ENCODE measurements at regions not wholly inside any gene's neighbourhood (a gene's known extent, or its start where the extent isn't known, plus 50 kb on each side); places are given as distances from the start of the nearest gene placed in this dataset.
A peak's percentile ranks its signal among the peaks of the same experiment; 100 is the strongest.

DNA sequence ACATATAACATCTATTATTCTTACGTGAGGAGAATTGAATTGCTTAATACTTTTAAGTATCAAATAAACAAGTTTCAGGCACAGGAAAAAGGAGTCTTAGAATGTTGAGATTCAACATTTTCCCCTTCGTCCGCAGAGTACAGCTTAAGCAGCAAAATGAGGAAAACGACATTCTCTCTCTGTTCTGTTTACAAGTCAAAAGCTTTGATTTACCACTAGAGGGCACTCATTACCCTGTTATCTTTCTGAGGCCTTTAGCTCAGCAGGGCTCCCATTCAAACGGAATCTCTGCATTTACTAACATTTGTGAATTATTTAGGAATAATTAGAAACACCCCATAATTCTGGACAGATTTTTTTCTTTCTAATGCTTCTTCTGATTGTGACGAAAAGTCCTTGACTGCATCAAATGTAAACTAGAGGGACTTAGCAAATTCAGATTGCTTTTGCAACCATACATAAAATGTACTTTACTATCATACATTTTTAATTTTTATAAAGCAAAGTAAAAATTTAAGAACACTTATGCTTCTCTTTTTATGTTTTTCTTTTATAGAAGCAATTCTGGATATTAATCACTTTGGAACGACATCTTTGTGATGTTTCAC lies 75.0 kb downstream of the JRKL start:
- intact Hi-C loops (cut with micrococcal nuclease), result loop anchor here (1.0 to 10.0 kb wide), 4 partner anchors 52 to 676 kb away; no protein-coding TSS in a partner anchor
- ChIA-PET CTCF (ENCODE audit: low intra/inter-chr PET ratio) (interaction anchor here (1.2 kb wide), 1 partner anchor 676 kb away, joined by 6 read pairs; no protein-coding TSS in a partner anchor), POLR2A (interaction anchor here (0.5 to 0.8 kb wide), 2 partner anchors 19 to 287 kb away, joined by 3 read pairs; no protein-coding TSS in a partner anchor)
- Histone ChIP-seq H4K20me1 (replicated peaks; ENCODE audit: control insufficient read depth, insufficient read depth, low read length) (no peaks in the 10 kb centered on the region), H2AFZ (ENCODE audit: low read depth, low read length) (no peak overlapping the region), H3K9me1 (ENCODE audit: control insufficient read depth, insufficient read depth, low read length) (no peaks in the 10 kb centered on the region), H3K79me2 (ENCODE audit: control insufficient read depth, insufficient read depth, low read length) (no peaks in the 10 kb centered on the region), H3K4me1 (replicated peaks in 1 of 2; ENCODE audit: control insufficient read depth in 2 of 2, insufficient read depth in 2 of 2, low read length in 2 of 2) (peaks cover 0 to 3% of the 10 kb centered on the region in 2 experiments; a peak in 1 of 5 replicates), H3K27ac (ENCODE audit: extremely low read depth, low read depth, low read length) (no peak overlapping the region), H3K27me3 (ENCODE audit: control insufficient read depth in 2 of 2, insufficient read depth in 2 of 2, low read length in 2 of 2) (no peaks in the 10 kb centered on the region), H3K4me2 (ENCODE audit: insufficient read depth, low read length) (no peak overlapping the region), H3K9me3 (replicated peaks; ENCODE audit: control insufficient read depth, insufficient read depth, low read depth, low read length) (no peaks in the 10 kb centered on the region), H3K9ac (ENCODE audit: insufficient read depth in 1 of 2, low read depth in 2 of 2, low read length in 2 of 2) (no peak overlapping the region), H3K4me3 (no peak overlapping the region), H3K36me3 (ENCODE audit: control insufficient read depth, insufficient read depth, low read length) (no peaks in the 10 kb centered on the region)
- in situ Hi-C loops (cut with MboI), result loop anchor here (10.0 to 25.0 kb wide), 2 partner anchors 670 to 822 kb away; no protein-coding TSS in a partner anchor
- DNase-seq (ENCODE audit: extremely low read depth in 1 of 4, low spot score in 3 of 4), result peak; percentile 73 to 78 (median 76)
- peak; percentile 98 for ATAC-seq
- no TSS peak for BruUV-seq (replicated peaks)
- FAIRE-seq, result peak; percentile 86
- 6% methylated on average over 7 of the region's 7 CpGs for WGBS (ENCODE audit: insufficient coverage, low coverage, missing lambda C conversion rate)
- TF ChIP-seq NUFIP1 (IDR thresholded peaks at IDR 0.05; ENCODE audit: partially characterized antibody) (no peak), KDM1A (IDR thresholded peaks at IDR 0.05) (no peak), CC2D1A (IDR thresholded peaks at IDR 0.05) (0 out of 2 replicates have a peak, but pooled peaks have one; percentile 42), ZNF696 (CRISPR knock-in tag; conservative IDR thresholded peaks at IDR 0.05) (no peak), ZNF12 (CRISPR knock-in tag; IDR thresholded peaks at IDR 0.05) (no peak), NFIX (CRISPR knock-in tag; IDR thresholded peaks at IDR 0.05; ENCODE audit: low read depth) (no peak), XRCC5 (IDR thresholded peaks at IDR 0.05; ENCODE audit: low read depth, low read length) (no peak), NFRKB (IDR thresholded peaks at IDR 0.05; ENCODE audit: low read depth) (no peak), HDAC6 (IDR thresholded peaks at IDR 0.05; ENCODE audit: low read depth, low read length) (no peak), GTF2A2 (tag; IDR thresholded peaks at IDR 0.05) (no peak), MAZ (CRISPR knock-in tag; conservative IDR thresholded peaks at IDR 0.05 in 1 of 2, IDR thresholded peaks at IDR 0.05 in 1 of 2) (0 out of 4 replicates have a peak, but pooled peaks of 1 of the 2 experiments have one; percentile 35)
- TF ChIP-seq, protein P1, sequence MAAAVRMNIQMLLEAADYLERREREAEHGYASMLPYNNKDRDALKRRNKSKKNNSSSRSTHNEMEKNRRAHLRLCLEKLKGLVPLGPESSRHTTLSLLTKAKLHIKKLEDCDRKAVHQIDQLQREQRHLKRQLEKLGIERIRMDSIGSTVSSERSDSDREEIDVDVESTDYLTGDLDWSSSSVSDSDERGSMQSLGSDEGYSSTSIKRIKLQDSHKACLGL (CRISPR knock-in tag; IDR thresholded peaks at IDR 0.05; ENCODE audit: borderline replicate concordance, poor library complexity, severe bottlenecking), result no peak
- TF ChIP-seq, protein P2, sequence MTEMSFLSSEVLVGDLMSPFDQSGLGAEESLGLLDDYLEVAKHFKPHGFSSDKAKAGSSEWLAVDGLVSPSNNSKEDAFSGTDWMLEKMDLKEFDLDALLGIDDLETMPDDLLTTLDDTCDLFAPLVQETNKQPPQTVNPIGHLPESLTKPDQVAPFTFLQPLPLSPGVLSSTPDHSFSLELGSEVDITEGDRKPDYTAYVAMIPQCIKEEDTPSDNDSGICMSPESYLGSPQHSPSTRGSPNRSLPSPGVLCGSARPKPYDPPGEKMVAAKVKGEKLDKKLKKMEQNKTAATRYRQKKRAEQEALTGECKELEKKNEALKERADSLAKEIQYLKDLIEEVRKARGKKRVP (CRISPR knock-in tag; IDR thresholded peaks at IDR 0.05), result no peak

All from K562 (cell line).